Stimulated activated CD8-positive, alpha-beta memory T cell treated with anti-CD3 and anti-CD28 coated beads, Interleukin-7, amount 100 ng/mL, for 48 hours (primary cell): ENCODE measurements at regions not wholly inside any gene's neighbourhood (a gene's known extent, or its start where the extent isn't known, plus 50 kb on each side); places are given as distances from the start of the nearest gene placed in this dataset.

Experiments used
- DNase-seq, 2 donors: peaks; one replicate each; pipeline ENCODE4 v3.0.0-alpha.2; 2020; ENCODE audit warnings: low read depth in 1 of 2; ENCODE audit errors: extremely low read depth in 1 of 2

GRCh38 chr3:66165660-66166059 lies 55.1 kb upstream of the SLC25A26 start:
- DNase-seq = no peak

GRCh38 chr3:66164155-66164554 lies 56.6 kb upstream of the SLC25A26 start:
- DNase-seq = no peak

GRCh38 chr3:66163222-66163621 lies 57.6 kb upstream of the SLC25A26 start:
- no peak for DNase-seq

GRCh38 chr3:66162766-66163165 lies 58.0 kb upstream of the SLC25A26 start:
- DNase-seq = no peak

- DNase-seq = no peak
Observed at GRCh38 chr3:66158933-66159683, 61.7 kb upstream of the SLC25A26 start.

GRCh38 chr3:66154444-66154861 lies 66.3 kb upstream of the SLC25A26 start:
- DNase-seq = no peak

- DNase-seq = no peak
Observed at GRCh38 chr3:66153481-66154443, 67.0 kb upstream of the SLC25A26 start.

GRCh38 chr3:66152336-66152735 lies 68.5 kb upstream of the SLC25A26 start:
- no peak for DNase-seq

- no peak for DNase-seq
Observed at GRCh38 chr3:66150977-66151376, 69.8 kb upstream of the SLC25A26 start.

- DNase-seq = no peak
Observed at GRCh38 chr3:66149269-66149668, 71.5 kb upstream of the SLC25A26 start.

- no peak for DNase-seq
Observed at GRCh38 chr3:66145408-66145733, 75.4 kb upstream of the SLC25A26 start.

- DNase-seq = no peak
Observed at GRCh38 chr3:66144568-66145407, 76.0 kb upstream of the SLC25A26 start.

- DNase-seq = no peak
Observed at GRCh38 chr3:66142079-66142478, 78.7 kb upstream of the SLC25A26 start.

- DNase-seq = no peak
Observed at GRCh38 chr3:66140743-66141372, 79.9 kb upstream of the SLC25A26 start.

- DNase-seq = no peak
Observed at GRCh38 chr3:66140106-66140505, 80.7 kb upstream of the SLC25A26 start.

GRCh38 chr3:66139415-66139814 lies 81.4 kb upstream of the SLC25A26 start:
- DNase-seq = no peak

GRCh38 chr3:66138336-66139313 lies 82.2 kb upstream of the SLC25A26 start:
- DNase-seq = peak in 1 of 2 donors; percentile 5

- DNase-seq = no peak
Observed at GRCh38 chr3:66136597-66136996, 84.2 kb upstream of the SLC25A26 start.

GRCh38 chr3:66133853-66134445 lies 86.9 kb upstream of the SLC25A26 start:
- no peak for DNase-seq
